ENCODE measurements at regions not wholly inside any gene's neighbourhood (a gene's known extent, or its start where the extent isn't known, plus 50 kb on each side); places are given as distances from the start of the nearest gene placed in this dataset.

DNA sequence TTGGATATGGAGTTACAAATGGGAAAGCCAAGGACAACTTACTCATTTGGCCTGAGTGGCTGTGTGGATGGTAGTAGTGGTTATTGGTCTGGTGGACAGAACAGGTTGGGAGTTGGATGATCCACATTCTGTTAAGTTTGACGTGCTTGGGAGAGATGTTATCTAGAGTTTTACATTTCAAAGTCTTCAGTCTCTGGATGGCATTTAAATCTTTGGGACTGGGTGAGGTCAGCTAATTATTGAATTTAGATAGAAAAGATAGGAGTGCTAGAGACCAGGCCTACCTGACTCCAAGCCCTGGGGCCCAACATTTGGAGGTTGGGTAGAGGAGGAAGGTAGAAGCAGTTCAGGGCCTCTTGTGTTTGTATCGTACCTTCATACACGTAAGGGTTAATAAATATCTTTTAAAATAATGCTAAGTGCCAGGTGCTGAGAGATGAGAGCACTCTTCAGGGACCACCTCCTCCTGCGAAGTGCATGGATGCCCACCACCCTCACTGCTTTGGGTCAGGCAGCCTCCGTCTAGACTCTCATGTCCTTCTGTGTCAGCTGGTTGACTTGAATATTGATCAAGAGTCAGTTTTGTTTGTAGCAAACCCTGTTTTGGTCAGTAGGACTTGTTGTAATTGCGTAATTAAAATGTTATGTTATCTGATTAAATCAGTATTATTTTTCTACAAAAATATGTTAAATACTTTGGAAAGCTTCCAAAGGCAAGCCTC, 460.4 kb upstream of the RGS6 start:
- no peak for TF ChIP-seq POLR2A (IDR thresholded peaks at IDR 0.05)
- TF ChIP-seq, protein P1, sequence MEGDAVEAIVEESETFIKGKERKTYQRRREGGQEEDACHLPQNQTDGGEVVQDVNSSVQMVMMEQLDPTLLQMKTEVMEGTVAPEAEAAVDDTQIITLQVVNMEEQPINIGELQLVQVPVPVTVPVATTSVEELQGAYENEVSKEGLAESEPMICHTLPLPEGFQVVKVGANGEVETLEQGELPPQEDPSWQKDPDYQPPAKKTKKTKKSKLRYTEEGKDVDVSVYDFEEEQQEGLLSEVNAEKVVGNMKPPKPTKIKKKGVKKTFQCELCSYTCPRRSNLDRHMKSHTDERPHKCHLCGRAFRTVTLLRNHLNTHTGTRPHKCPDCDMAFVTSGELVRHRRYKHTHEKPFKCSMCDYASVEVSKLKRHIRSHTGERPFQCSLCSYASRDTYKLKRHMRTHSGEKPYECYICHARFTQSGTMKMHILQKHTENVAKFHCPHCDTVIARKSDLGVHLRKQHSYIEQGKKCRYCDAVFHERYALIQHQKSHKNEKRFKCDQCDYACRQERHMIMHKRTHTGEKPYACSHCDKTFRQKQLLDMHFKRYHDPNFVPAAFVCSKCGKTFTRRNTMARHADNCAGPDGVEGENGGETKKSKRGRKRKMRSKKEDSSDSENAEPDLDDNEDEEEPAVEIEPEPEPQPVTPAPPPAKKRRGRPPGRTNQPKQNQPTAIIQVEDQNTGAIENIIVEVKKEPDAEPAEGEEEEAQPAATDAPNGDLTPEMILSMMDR (IDR thresholded peaks at IDR 0.05): no peak
- no peak for TF ChIP-seq POLR2AphosphoS5 (IDR thresholded peaks at IDR 0.05)

Data from prostate gland (tissue), 2 donors.